Liver (tissue), 2 donors: ENCODE measurements at regions not wholly inside any gene's neighbourhood (a gene's known extent, or its start where the extent isn't known, plus 50 kb on each side); places are given as distances from the start of the nearest gene placed in this dataset.

Experiments
- CTCF ChIP-seq: fragments of 150-350 bp; IDR thresholded peaks from 2 replicates; pipeline ENCODE4 v1.5.1; 2017; ENCODE audit warnings: improper control_type of control experiment, low read depth, low read length; ENCODE audit not compliant: missing input control
- REST ChIP-seq: IDR thresholded peaks from 2 replicates; pipeline ENCODE4 v1.6.1; 2016; ENCODE audit warnings: antibody characterized with exemption, mild to moderate bottlenecking
- donor health status: healthy.

GRCh38 chr2:200048421-200048820 is 93.0 kb downstream of the MAIP1 start:
- TF ChIP-seq CTCF: no peak
- TF ChIP-seq REST: no peak
